ENCODE measurements at regions not wholly inside any gene's neighbourhood (a gene's known extent, or its start where the extent isn't known, plus 50 kb on each side); places are given as distances from the start of the nearest gene placed in this dataset.
"Not testable (repeated sequence)": the region's sequence is repeated elsewhere in the genome, so short reads cannot be mapped to it uniquely, and the experiment has no call there.

DNA sequence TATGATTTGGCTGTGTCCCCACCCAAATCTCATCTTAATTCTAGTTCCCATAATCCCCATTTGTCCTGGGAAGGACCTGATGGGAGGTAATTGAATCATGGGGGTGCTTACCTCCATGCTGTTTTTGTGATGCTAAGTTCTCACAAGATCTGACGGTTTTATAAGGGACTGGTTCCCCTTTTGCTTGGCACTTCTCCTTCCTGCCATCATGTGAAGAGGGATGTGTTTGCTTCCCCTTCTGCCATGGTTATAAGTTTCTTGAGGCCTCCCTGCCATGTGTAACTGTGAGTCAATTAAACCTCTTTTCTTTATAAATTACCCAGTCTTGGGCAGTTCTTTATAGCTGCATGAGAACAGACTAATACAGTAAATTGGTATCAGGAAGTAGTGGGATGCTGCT, 114.1 kb downstream of the ZNF648 start:
- no peak for DNase-seq

DNA sequence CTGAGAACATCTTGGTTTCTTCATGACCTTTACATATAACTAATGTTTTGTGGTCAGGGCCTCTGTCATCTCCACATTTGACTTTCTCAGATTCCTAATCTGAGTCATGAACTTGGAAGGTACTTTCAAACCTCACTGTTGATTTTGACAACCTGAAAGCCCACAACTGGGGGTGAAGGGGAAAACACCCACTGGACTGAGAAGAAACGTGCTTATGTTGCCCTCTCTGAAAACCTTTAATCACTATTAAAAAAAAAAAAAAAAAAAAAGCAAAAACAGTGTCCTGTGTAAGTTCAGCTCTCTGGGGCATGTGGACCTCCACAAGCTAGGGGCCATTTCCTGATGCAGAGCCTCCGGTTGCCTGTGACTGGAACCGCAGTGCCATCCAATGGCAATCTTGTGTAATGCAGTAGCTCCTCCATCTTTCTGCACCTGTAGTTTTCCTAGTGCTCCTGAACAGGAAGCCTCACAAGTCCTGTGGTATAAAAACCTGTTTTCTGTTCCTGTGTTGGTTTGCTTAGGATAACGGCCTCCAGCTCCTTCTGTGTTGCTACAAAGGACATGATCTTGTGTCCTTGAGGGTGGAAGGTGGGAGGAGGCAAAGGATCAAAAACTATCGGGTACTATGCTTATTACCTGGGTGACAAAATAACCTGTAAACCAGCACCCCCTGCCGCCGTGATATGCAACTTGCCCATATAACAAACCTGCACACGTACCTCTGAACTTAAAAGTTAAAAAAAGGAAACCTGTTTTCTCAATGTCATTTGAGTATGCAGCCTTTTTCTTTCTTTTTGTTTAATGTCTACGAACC, 124.5 kb downstream of the ZNF648 start:
- DNase-seq: peak; percentile 9

DNA sequence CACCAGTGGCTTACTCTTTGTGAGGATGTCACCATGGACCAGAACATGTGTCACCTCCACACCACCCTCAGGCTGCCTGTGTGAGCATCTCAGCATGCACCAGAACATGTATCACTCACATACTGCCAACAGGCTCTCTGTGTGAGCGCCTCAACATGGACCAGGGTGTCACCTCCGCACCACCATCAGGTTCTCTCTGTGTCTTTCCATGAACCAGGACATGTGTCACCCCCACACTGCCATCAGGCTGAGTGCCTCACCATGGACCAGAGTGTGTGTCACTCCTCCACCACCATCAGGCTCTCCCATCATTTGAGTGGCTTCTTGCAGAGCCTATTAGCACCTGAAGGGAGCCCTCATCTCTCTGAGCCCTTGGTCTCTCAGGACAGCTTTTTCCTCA, 125.2 kb downstream of the ZNF648 start:
- no peak for DNase-seq

DNA sequence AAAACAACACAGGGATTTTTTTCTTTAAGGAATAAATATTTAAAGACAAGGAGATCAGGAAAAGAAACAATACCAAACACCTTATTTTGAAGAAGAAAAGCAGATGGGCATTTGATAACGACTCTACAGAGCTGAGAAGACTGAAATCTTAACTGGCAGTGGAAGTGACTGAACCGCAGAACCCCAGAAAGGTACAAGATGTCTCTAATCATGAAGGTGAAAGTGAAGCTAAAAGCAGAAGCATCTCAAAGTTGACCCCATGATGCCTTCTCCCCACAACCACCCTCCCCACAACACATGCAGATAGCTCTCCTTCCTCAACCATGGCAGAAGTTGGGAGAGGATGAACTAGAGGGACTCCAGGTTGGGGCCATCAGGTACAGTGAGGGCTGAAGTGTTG, 129.6 kb downstream of the ZNF648 start:
- DNase-seq: no peak

DNA sequence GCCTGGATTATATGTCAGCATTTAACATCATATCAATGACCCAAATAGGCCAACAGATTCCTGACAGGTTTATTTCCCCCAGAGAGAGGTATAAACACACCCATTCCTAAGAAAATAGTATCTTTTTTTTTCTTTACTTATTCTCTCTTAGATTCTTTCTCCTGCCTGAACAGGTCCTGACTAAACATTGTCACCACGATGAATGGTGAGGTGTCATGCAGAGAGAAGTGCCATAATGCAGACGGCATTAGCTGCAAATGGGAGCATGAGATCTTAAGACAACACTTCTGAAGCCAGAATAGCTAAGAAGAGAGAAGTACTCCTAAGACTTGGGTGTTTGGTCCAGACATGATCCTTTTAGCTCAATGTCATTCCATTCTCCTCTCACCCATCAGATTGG, 131.3 kb downstream of the ZNF648 start:
- no peak for DNase-seq

DNA sequence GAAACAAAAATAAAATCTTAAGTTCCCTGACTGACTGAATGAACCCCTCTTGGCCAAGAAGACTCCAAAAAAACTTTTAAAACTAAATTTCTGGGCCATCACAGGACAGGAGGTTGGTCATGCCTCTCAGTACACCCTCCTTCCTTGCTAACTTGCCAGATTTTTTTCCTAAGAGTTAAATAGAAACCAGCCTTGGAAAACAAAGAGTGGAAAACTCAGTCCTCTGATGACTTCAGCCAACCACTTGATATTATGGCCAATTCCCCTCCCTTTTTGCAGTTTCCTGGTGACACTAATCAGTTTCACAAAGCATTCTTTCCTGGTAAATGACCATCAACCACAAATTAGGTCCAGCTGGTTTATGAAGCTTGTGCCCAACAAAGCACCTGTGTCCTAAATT, 134.8 kb downstream of the ZNF648 start:
- DNase-seq: no peak

DNA sequence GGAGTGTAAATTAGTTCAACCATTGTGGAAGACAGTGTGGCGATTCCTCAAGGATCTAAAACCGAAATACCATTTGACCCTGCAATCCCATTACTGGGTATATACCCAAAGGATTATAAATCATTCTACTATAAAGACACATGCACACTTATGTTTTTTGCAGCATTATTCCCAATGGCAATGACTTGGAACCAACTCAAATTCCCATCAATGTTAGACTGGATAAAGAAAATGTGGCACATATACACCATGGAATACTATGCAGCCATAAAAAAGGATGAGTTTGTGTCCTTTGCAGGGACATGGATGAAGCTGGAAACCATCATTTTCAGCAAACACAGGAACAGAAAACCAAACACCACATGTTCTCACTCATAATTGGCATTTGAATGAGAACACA, 137.5 kb downstream of the ZNF648 start:
- not testable (repeated sequence) for DNase-seq

DNA sequence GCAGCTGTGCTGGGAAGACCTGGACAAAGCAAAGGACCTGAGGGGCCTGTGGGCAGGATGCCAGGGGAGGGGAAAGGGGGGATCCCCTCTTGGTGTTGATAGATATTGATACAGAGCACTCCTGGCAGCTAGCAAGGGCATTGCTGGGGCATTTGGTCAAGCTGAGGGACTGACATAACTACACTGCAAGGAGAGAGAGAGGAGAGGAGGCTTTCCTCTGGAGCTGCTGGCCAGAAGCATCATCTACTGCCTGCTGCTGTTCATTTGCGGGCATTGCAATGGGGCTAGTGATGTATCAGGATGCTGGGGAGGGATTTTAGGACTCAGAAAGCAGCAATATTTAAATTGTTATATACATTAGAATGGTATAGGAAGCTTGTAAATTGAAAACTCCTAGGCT, 142.0 kb downstream of the ZNF648 start:
- DNase-seq: no peak

DNA sequence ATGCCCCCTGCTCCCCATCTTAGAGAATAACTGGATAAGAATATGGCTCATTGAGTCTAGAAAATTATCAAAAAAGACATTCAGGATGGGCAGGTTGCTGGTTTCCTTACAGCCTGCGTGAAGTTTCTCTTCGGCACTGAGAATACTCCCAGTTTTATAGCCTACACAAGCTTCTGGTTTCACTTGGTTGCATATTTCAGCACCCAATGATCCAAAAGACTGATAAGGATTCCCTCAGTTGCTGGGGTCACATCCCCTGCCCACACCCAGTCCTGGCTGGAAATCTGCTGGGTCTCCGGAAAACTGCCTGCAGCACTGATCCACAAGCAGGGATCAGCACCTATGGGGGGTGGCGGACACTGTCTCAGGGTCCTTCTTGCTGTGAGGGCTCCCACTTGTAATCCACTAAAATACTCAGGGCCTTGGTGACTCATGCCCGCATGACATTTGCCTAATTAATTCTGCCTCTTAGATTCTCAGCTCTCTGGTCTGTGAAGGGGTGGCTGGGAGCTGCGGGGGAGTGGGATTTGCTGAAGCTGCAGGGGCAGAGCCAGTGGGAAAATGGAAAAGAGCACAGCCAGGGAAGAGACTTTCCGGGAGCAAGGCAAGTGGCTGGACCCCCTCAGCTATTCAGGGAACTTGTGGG, 142.5 kb downstream of the ZNF648 start:
- no peak for DNase-seq

DNA sequence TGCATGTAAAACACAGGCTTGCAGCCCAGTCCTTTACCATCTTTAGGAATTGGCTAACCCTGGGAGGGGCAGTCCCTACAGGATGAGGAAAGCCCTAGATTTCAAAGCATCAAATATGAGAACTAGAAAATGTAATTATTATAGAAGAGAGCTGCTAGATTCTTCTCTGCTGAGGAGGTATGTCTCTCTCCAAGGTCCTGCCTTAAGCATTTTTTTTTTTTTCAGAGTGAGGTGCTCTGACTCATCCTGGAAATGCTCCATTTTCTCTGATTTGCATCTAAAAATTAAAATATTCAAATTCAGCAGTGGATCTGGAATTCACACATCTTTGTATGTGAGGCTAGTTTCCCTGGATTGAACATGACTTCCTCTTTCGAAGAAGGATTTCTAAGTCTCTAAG, 149.8 kb downstream of the ZNF648 start:
- DNase-seq: no peak

DNA sequence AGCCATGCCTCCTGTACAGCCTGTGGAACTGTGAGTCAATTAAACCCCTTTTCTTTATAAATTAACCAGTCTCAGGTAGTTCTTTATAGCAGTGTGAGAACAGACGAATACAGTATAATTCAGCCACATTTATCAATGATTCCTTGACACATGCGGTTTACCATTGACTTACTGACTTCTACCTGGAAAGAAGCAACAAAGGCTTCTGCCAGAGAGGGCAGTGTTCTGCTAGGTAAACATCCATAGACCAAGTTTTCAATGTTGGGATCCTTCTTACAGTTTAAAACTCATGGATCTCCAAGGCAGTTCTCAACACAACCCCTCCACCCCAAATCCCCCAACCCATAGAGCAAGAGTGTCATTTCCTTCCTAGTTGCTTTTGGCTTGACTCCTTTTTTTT, 150.6 kb downstream of the ZNF648 start:
- no peak for DNase-seq

DNA sequence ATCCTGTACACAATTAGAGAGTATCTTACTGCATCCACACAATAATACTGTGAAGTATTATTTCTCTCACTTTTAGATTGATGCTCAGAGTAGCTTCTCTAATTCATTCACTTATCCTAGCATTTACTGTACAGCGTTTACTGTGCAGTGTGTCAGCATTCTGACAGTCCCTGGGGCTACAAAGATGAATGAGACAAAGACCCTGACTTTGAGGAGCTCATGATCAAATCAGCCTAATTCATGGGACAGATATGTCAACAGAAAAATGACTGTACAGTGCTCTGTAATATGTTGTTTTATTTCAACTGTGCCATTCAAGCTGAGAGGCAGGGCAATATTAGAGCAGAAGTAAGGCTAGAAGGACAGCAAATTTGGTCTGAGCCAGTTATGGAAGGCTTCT, 152.5 kb downstream of the ZNF648 start:
- no peak for DNase-seq

DNA sequence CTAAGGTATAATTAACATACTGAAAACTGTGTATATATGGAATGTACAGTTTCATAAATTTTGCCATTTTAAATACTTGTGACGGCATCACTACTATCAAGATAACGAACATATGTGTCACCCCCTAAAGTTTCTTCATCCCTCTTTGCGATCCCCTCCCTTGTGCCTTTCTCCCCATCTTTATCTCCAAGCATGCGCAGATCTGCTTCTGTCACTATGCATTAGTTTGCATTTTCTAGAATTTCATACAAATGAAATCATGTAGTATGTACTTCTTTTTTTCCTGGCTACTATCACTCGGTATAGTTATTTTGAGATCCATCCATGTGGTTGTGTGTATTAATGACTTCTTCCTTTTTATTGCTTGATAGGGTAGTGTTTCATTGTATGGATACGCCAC, 154.9 kb downstream of the ZNF648 start:
- DNase-seq: no peak

DNA sequence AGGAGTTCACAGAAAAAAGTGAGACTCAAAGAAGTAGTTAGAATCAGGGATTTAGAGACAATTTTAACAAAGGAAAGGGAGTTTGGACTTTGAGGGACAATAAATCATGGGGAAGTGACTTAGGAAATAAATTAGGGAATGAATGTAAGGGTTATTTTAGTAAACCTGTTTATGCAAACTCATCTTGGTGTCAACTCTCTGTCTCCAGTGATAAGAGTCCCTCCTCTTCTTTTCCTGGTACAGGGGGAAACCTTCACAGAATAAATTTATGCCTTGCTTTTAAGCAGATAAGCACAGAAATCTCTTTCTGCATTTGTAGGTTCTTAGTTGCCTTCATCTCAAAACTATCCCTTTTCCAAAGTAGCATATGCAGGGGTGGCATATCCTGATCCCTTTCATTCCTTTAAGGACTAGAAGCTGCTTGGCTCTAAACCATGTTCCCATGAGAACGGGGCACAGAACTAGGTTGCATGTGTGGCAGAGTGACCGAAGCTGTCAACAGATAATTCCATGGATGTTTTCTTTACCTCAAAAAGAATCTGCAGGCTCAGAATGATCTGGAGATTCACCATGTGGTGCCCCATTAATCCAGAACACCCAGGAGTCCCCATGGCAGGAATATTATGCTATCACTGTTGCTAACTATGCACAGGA, 155.4 kb downstream of the ZNF648 start:
- no peak for DNase-seq

DNA sequence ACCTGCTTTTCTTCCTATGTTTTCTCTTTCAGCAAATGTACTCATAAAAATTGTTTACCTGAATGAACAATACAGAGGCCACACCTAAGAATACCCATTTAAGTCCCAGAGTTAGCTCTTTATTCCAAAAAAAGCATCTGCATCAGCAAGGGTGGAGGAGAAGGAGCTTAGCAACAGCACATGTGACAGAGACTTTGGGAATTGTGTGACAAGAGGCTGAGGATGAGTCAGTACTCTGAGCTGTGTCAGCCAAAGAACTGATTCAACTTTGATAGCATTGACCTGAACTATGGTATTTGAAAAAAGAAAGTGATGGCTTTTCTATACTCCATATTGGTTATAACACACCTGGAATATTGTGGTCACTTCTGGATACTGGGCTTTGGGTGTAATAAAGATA, 162.7 kb downstream of the ZNF648 start:
- DNase-seq: no peak

DNA sequence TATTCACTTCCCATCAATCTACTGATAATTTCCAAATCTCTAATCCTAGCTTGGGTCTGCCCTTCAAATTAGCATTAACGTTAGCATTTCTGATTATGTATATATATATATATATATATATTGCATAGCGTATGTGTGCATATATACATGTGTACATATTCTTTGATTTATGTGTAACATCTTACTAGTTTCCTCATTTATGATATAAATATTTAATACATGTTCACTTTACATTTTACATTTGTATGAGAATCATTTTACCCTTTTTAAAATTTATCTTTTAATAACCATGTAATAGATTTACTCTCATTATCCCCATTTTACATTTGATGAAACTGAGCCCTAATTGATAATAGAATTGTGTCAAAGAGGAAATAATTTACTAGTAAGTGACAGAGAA, 164.7 kb downstream of the ZNF648 start:
- no peak for DNase-seq

DNA sequence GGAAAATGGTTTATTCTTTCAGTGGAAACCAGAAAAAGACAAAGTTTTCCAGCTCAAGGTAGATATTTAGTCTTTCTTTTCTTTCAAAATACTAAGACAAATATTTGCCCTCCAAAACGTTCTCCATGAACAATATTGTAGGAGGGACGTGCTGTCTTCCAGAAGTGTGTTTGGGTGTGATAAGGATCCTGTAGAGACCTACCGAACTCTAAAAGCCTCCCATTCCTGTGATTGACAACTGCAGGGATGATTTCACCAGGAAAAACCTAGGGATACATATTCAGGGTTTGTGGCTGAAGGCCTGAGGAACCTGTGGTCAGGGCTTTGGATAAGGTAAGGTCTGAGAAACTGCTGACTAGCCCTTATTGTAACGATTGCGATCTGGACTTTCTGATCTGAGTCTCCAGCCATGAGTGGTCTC, 167.1 kb downstream of the ZNF648 start:
- DNase-seq: no peak

DNA sequence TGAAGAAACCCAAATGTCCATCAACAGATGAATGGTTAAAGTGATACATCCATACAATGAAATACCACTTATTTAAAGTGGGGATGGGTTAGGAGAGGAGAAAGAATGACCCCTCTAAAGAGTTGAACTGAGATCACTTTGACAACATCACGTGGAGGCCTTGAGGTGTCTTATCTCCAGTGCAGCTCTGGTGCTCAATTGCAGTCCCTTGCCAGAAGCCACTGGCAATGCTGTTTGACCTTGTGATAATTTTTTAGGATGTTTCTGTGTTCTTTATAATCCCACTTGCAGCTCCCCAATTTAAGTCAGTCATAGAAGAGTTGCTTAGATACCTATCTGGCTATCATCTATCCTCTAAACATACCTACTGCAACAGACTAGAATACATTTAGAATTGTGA, 167.6 kb downstream of the ZNF648 start:
- DNase-seq: no peak

DNA sequence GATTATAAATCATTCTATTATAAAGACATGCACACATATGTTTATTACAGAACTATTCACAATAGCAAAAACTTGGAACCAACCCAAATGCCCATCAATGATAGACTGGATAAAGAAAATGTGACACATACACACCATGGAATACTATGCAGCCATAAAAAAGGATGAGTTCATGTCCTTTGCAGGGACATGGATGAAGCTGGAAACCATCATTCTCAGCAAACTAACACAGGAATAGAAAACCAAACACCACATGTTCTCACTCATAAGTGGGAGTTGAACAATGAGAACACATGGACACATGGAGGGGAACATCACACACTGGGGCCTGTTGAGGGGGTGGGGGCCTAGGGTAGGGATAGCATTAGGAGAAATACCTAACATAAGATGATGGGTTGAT, 168.4 kb downstream of the ZNF648 start:
- DNase-seq: not testable (repeated sequence)

DNA sequence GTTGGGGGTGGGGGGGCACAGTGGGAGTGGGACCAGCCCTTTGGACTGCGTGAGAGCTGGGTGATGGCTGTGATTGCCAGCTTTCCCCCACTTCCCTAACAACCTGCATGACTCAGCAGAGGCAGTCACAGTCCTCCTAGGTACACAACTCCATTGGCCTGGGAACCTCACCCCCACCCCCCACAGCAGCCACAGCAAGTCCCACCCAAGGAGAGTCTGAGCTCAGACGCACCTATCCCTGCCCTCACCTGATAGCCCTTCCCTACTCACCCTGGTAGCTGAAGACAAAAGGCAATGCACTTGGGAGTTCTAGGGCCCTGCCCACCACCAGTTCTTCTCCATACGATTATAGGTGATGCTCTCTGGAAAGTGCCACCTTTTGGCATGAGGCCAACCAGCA, 188.9 kb downstream of the ZNF648 start:
- no peak for DNase-seq

DNA sequence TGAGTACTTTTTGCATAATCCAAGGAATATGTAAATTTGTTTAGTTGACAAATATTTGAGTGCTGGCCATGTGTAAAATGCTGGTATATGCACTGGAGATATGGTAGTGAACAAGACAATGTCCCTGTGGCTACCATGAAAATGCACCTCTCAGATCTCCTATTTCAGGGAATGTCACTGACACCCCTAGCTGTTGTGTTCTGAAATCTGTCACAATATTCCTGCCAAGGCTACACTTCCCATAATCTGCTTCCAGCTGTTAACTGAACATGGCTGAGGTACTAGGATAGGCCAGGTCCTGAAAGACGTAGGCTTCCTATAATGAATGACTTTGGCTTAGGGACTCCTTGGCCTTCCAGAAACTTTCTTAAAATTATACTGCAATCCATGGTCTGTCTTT, 197.8 kb downstream of the ZNF648 start:
- DNase-seq: no peak

DNA sequence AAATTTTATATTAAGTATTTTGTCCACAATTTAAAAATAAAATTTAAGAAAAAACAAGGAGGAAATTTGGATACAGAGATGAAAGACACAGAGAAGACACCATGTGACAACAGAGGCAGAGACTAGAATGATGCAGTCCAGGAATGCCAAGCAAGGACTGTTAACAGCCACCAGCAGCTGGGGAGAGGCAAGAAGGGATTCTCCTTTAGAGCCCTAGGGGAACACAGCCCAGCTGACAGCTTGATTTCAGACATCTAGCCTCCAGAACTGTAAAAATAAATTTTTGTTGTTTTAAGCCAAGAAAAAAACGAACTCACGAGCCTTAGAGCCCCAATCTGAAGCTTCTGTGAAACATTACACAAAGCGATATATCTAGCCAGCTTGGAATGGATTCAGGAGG, 198.5 kb downstream of the ZNF648 start:
- DNase-seq: no peak

DNA sequence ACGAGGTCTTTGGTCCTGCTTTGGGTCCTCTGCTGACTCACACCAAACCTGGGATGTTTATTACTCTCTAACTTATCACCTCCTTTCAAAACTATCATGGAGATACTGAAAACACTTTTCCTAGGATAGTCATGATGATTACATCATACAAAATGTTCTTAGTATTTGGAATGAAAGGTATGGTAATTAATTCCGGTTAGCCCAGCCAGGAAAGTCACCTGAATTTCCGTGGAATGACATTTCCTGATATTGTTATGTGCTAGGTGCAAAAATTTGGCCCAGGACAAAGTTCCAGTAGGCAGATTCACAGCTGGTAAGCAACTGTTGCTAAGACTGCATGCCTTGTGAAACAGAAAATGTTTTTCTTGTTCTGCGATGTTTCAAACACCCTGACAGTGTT, 203.4 kb downstream of the ZNF648 start:
- no peak for DNase-seq
